T-helper 17 cell (primary cell): ENCODE measurements at regions not wholly inside any gene's neighbourhood (a gene's known extent, or its start where the extent isn't known, plus 50 kb on each side); places are given as distances from the start of the nearest gene placed in this dataset.

Experiments used
- ATAC-seq: fragments of 150-1000 bp; cut with Tn5 transposase; 2 replicates; pipeline ENCODE4 v1.10.0; 2021; ENCODE audit warnings: mild to moderate bottlenecking, moderate library complexity
- DNase-seq, 3 donors: peaks; one replicate each; pipeline versions ENCODE4 v3.0.0 to v3.0.0-alpha.2; 2020 to 2021
- H3K9me3 ChIP-seq: one replicate; pipeline ENCODE4 v1.7.0; 2013; ENCODE audit warnings: low read length, mild to moderate bottlenecking; ENCODE audit not compliant: control insufficient read depth, poor library complexity, severe bottlenecking
- H3K27ac Mint-ChIP-seq: one replicate; pipeline ENCODE4 v1.8.0; 2022; ENCODE audit warnings: mild to moderate bottlenecking, moderate library complexity, mixed read lengths
- H3K27me3 Mint-ChIP-seq: one replicate; pipeline ENCODE4 v1.8.0; 2022; ENCODE audit warnings: mixed read lengths
- H3K36me3 Mint-ChIP-seq: one replicate; pipeline ENCODE4 v1.8.0; 2022; ENCODE audit warnings: low read depth, mixed read lengths
- H3K4me1 Mint-ChIP-seq: one replicate; pipeline ENCODE4 v1.8.0; 2022; ENCODE audit warnings: mild to moderate bottlenecking, mixed read lengths
- H3K4me3 Mint-ChIP-seq: one replicate; pipeline ENCODE4 v1.8.0; 2022; ENCODE audit warnings: mild to moderate bottlenecking, moderate library complexity, mixed read lengths

- no peaks in the 10 kb centered on the region for H3K27me3 Mint-ChIP-seq
- H3K4me1 Mint-ChIP-seq = no peaks in the 10 kb centered on the region
- no peak overlapping the region for H3K4me3 Mint-ChIP-seq
- H3K27ac Mint-ChIP-seq = no peak overlapping the region
- no peaks in the 10 kb centered on the region for H3K9me3 ChIP-seq
- DNase-seq (no peak), ATAC-seq (no peak)
- H3K36me3 Mint-ChIP-seq = no peaks in the 10 kb centered on the region
These were observed 320.1 kb upstream of the ATP11B start for GRCh38 chr3:182473191-182473710.

- H3K9me3 ChIP-seq = no peaks in the 10 kb centered on the region
- DNase-seq = no peak
- H3K4me1 Mint-ChIP-seq = no peaks in the 10 kb centered on the region
- no peaks in the 10 kb centered on the region for H3K36me3 Mint-ChIP-seq
- H3K4me3 Mint-ChIP-seq = no peak overlapping the region
- no peaks in the 10 kb centered on the region for H3K27me3 Mint-ChIP-seq
- ATAC-seq = no peak
- no peak overlapping the region for H3K27ac Mint-ChIP-seq
These were observed 314.9 kb upstream of the ATP11B start for GRCh38 chr3:182478369-182478768.

GRCh38 chr3:182479419-182480336 is 313.6 kb upstream of the ATP11B start:
- H3K4me1 Mint-ChIP-seq = no peaks in the 10 kb centered on the region
- no peaks in the 10 kb centered on the region for H3K27me3 Mint-ChIP-seq
- no peak overlapping the region for H3K27ac Mint-ChIP-seq
- no peaks in the 10 kb centered on the region for H3K9me3 ChIP-seq
- H3K36me3 Mint-ChIP-seq = no peaks in the 10 kb centered on the region
- ATAC-seq (no peak), DNase-seq (no peak)
- H3K4me3 Mint-ChIP-seq = no peak overlapping the region

- Mint-ChIP-seq H3K36me3 (no peaks in the 10 kb centered on the region), H3K4me1 (no peaks in the 10 kb centered on the region), H3K27ac (no peak overlapping the region), H3K27me3 (no peaks in the 10 kb centered on the region), H3K4me3 (no peak overlapping the region)
- ATAC-seq (no peak), DNase-seq (no peak)
- H3K9me3 ChIP-seq = no peaks in the 10 kb centered on the region
These were observed 310.6 kb upstream of the ATP11B start for GRCh38 chr3:182482705-182483104.

GRCh38 chr3:182484682-182485081 is 308.6 kb upstream of the ATP11B start:
- no peak overlapping the region for H3K27ac Mint-ChIP-seq
- ATAC-seq (no peak), DNase-seq (no peak)
- H3K27me3 Mint-ChIP-seq = no peaks in the 10 kb centered on the region
- H3K9me3 ChIP-seq = no peaks in the 10 kb centered on the region
- H3K36me3 Mint-ChIP-seq = no peaks in the 10 kb centered on the region
- H3K4me1 Mint-ChIP-seq = no peaks in the 10 kb centered on the region
- no peak overlapping the region for H3K4me3 Mint-ChIP-seq

GRCh38 chr3:182485301-182485700 is 308.0 kb upstream of the ATP11B start:
- H3K9me3 ChIP-seq = no peaks in the 10 kb centered on the region
- H3K27me3 Mint-ChIP-seq = no peaks in the 10 kb centered on the region
- no peak for ATAC-seq
- no peak overlapping the region for H3K27ac Mint-ChIP-seq
- no peaks in the 10 kb centered on the region for H3K4me1 Mint-ChIP-seq
- no peak overlapping the region for H3K4me3 Mint-ChIP-seq
- no peak for DNase-seq
- no peaks in the 10 kb centered on the region for H3K36me3 Mint-ChIP-seq

- Mint-ChIP-seq H3K36me3 (no peaks in the 10 kb centered on the region), H3K27me3 (no peaks in the 10 kb centered on the region), H3K27ac (no peak overlapping the region), H3K4me3 (no peak overlapping the region), H3K4me1 (no peaks in the 10 kb centered on the region)
- no peak for ATAC-seq
- H3K9me3 ChIP-seq = no peaks in the 10 kb centered on the region
- no peak for DNase-seq
These were observed 306.8 kb upstream of the ATP11B start for GRCh38 chr3:182486463-182486862.

- Mint-ChIP-seq H3K27me3 (no peaks in the 10 kb centered on the region), H3K4me1 (no peaks in the 10 kb centered on the region), H3K4me3 (no peak overlapping the region), H3K36me3 (no peaks in the 10 kb centered on the region), H3K27ac (no peak overlapping the region)
- no peak for DNase-seq
- ATAC-seq = no peak
- no peaks in the 10 kb centered on the region for H3K9me3 ChIP-seq
These were observed 306.2 kb upstream of the ATP11B start for GRCh38 chr3:182487143-182487542.

GRCh38 chr3:182487611-182488010 is 305.7 kb upstream of the ATP11B start:
- ATAC-seq = no peak
- DNase-seq = no peak
- H3K27me3 Mint-ChIP-seq = no peaks in the 10 kb centered on the region
- no peaks in the 10 kb centered on the region for H3K4me1 Mint-ChIP-seq
- H3K27ac Mint-ChIP-seq = no peak overlapping the region
- H3K4me3 Mint-ChIP-seq = no peak overlapping the region
- H3K36me3 Mint-ChIP-seq = no peaks in the 10 kb centered on the region
- no peaks in the 10 kb centered on the region for H3K9me3 ChIP-seq

GRCh38 chr3:182490596-182491491 is 302.5 kb upstream of the ATP11B start:
- peaks cover 7% of the 10 kb centered on the region for H3K27me3 Mint-ChIP-seq
- H3K36me3 Mint-ChIP-seq = no peaks in the 10 kb centered on the region
- DNase-seq = no peak
- H3K4me3 Mint-ChIP-seq = no peak overlapping the region
- no peaks in the 10 kb centered on the region for H3K9me3 ChIP-seq
- no peak for ATAC-seq
- H3K4me1 Mint-ChIP-seq = no peaks in the 10 kb centered on the region
- H3K27ac Mint-ChIP-seq = no peak overlapping the region

- Mint-ChIP-seq H3K27me3 (peaks cover 7% of the 10 kb centered on the region), H3K36me3 (no peaks in the 10 kb centered on the region), H3K4me1 (no peaks in the 10 kb centered on the region), H3K27ac (no peak overlapping the region), H3K4me3 (no peak overlapping the region)
- ATAC-seq (no peak), DNase-seq (no peak)
- no peaks in the 10 kb centered on the region for H3K9me3 ChIP-seq
These were observed 301.7 kb upstream of the ATP11B start for GRCh38 chr3:182491577-182491976.

GRCh38 chr3:182492536-182492935 is 300.8 kb upstream of the ATP11B start:
- no peak for DNase-seq
- no peak overlapping the region for H3K27ac Mint-ChIP-seq
- no peak overlapping the region for H3K4me3 Mint-ChIP-seq
- H3K36me3 Mint-ChIP-seq = no peaks in the 10 kb centered on the region
- ATAC-seq = no peak
- no peaks in the 10 kb centered on the region for H3K4me1 Mint-ChIP-seq
- H3K27me3 Mint-ChIP-seq = peaks cover 7% of the 10 kb centered on the region
- no peaks in the 10 kb centered on the region for H3K9me3 ChIP-seq

GRCh38 chr3:182500289-182500688 is 293.0 kb upstream of the ATP11B start:
- H3K27me3 Mint-ChIP-seq = peaks cover 20% of the 10 kb centered on the region
- no peaks in the 10 kb centered on the region for H3K36me3 Mint-ChIP-seq
- H3K4me1 Mint-ChIP-seq = no peaks in the 10 kb centered on the region
- no peaks in the 10 kb centered on the region for H3K9me3 ChIP-seq
- DNase-seq (no peak), ATAC-seq (no peak)
- H3K4me3 Mint-ChIP-seq = no peak overlapping the region
- H3K27ac Mint-ChIP-seq = no peak overlapping the region
